ENCODE measurements at regions not wholly inside any gene's neighbourhood (a gene's known extent, or its start where the extent isn't known, plus 50 kb on each side); places are given as distances from the start of the nearest gene placed in this dataset.

- H4K91ac ChIP-seq (replicated peaks; ENCODE audit: insufficient read length, low read length) = no peak overlapping the region
- CTCF ChIA-PET (ENCODE audit: partially characterized antibody) = no interaction called here
- no peaks in the 10 kb centered on the region for H4K20me1 ChIP-seq (replicated peaks in 1 of 2; ENCODE audit: control insufficient read depth in 1 of 2, insufficient read depth in 2 of 2, low read length in 2 of 2)
Measured at GRCh38 chr9:28528049-28528448, 954.8 kb upstream of the C9orf72 start.

More at GRCh38 chr9:28528049-28528448, 954.8 kb upstream of the C9orf72 start:
- Histone ChIP-seq H3K4ac (replicated peaks; ENCODE audit: insufficient read length, low read depth, low read length) (no peak overlapping the region), H3K9me3 (ENCODE audit: insufficient read depth in 2 of 2, low read depth in 1 of 2, low read length in 1 of 2) (no peaks in the 10 kb centered on the region), H3K27ac (ENCODE audit: low read depth, low read length) (no peak overlapping the region), H3K4me1 (replicated peaks in 1 of 4; ENCODE audit: control insufficient read depth in 3 of 4, insufficient read depth in 4 of 4, low read length in 3 of 4) (no peaks in the 10 kb centered on the region), H3K79me1 (ENCODE audit: low read depth, low read length) (no peaks in the 10 kb centered on the region), H2BK5ac (ENCODE audit: low read depth, low read length) (no peak overlapping the region), H3K23me2 (ENCODE audit: low read depth, low read length) (no peaks in the 10 kb centered on the region), H3K27me3 (replicated peaks in 1 of 4; ENCODE audit: control insufficient read depth in 3 of 4, extremely low read depth in 1 of 4, insufficient read depth in 3 of 4, low read length in 3 of 4) (no peaks in the 10 kb centered on the region), H3K9ac (replicated peaks in 1 of 4; ENCODE audit: extremely low read depth in 1 of 4, low read depth in 3 of 4, low read length in 3 of 4) (no peak overlapping the region), H3K14ac (ENCODE audit: insufficient read length) (no peak overlapping the region), H2BK12ac (ENCODE audit: low read depth, low read length) (no peak overlapping the region), H3K23ac (ENCODE audit: insufficient read length) (no peak overlapping the region), H2BK20ac (ENCODE audit: low read length) (no peak overlapping the region), H3K18ac (ENCODE audit: extremely low read depth, low read length) (no peak overlapping the region), H3K56ac (replicated peaks; ENCODE audit: insufficient read length, low read depth, low read length) (no peak overlapping the region), H3K36me3 (ENCODE audit: control insufficient read depth in 2 of 4, insufficient read depth in 4 of 4, low read length in 3 of 4) (no peaks in the 10 kb centered on the region), H2AFZ (ENCODE audit: low read length) (no peak overlapping the region), H3K79me2 (ENCODE audit: control insufficient read depth in 1 of 2, insufficient read depth in 2 of 2, low read length in 2 of 2) (no peaks in the 10 kb centered on the region), H2AK5ac (ENCODE audit: low read depth, low read length) (no peak overlapping the region), H4K8ac (ENCODE audit: extremely low read depth, insufficient read depth, low read length) (no peak overlapping the region), H4K5ac (ENCODE audit: insufficient read length, low read depth, low read length) (no peak overlapping the region), H3K4me3 (ENCODE audit: extremely low read depth in 1 of 4, insufficient read depth in 2 of 4, low read depth in 3 of 4, low read length in 4 of 4) (no peak overlapping the region), H3K4me2 (ENCODE audit: insufficient read depth in 1 of 2, low read depth in 2 of 2, low read length in 2 of 2) (no peak overlapping the region), H2BK15ac (ENCODE audit: low read length) (no peak overlapping the region), H2BK120ac (replicated peaks; ENCODE audit: low read depth, low read length) (no peak overlapping the region)
- FAIRE-seq (no peak), DNase-seq (ENCODE audit: low read depth in 1 of 2, low spot score in 2 of 2) (no peak)
- TF ChIP-seq SIX5 (IDR thresholded peaks at IDR 0.05; ENCODE audit: low read depth, low read length) (no peak), RAD21 (IDR thresholded peaks at IDR 0.05 in 1 of 2, conservative IDR thresholded peaks at IDR 0.05 in 1 of 2; ENCODE audit: low read depth in 2 of 2, low read length in 2 of 2) (no peak)
- WGBS, 2 experiments (ENCODE audit: extremely low coverage in 1 of 2, insufficient coverage in 1 of 2, insufficient read length in 1 of 2, insufficient replicate concordance in 2 of 2, low coverage in 1 of 2, low lambda C conversion rate in 2 of 2, missing lambda C conversion rate in 1 of 2) = 91% methylated on average over 1 of the region's 1 CpG; no CpG with 5 or more reads in 1 of the 2 experiments
- POLR2A ChIA-PET (ENCODE audit: partially characterized antibody) = no interaction called here
